ENCODE measurements at regions not wholly inside any gene's neighbourhood (a gene's known extent, or its start where the extent isn't known, plus 50 kb on each side); places are given as distances from the start of the nearest gene placed in this dataset.

GRCh38 chr19:27673986-27674385, 1539.0 kb downstream of the UQCRFS1 start:
- TF ChIP-seq POLR2A (IDR thresholded peaks at IDR 0.05) (no peak), CTCF (IDR thresholded peaks at IDR 0.05) (no peak)

Data from heart left ventricle (tissue), 13 donors.